Mesenchymal stem cell (in vitro differentiated cells and primary cell): ENCODE measurements at regions not wholly inside any gene's neighbourhood (a gene's known extent, or its start where the extent isn't known, plus 50 kb on each side); places are given as distances from the start of the nearest gene placed in this dataset.

Experiments used
- DNase-seq: peaks from one replicate; pipeline ENCODE4 v3.0.0-alpha.2; 2013
- H2AFZ ChIP-seq: one replicate; pipeline ENCODE4 v1.6.1; 2013; ENCODE audit warnings: low read depth, mild to moderate bottlenecking, control low read depth, inconsistent platforms, low read length, moderate library complexity
- H2AK5ac ChIP-seq: 2 replicates; pipeline ENCODE4 v1.6.1; 2013; ENCODE audit warnings: low read length, moderate library complexity, mild to moderate bottlenecking, inconsistent platforms; ENCODE audit not compliant: severe bottlenecking
- H2BK120ac ChIP-seq: one replicate; pipeline ENCODE4 v1.6.1; 2013; ENCODE audit warnings: low read depth, mild to moderate bottlenecking, inconsistent platforms, low read length, moderate library complexity
- H2BK12ac ChIP-seq, 2 experiments: one replicate each; pipeline ENCODE4 v1.6.1; 2013; ENCODE audit warnings: inconsistent platforms in 2 of 2, low read length in 2 of 2, mild to moderate bottlenecking in 2 of 2, moderate library complexity in 2 of 2, control low read depth in 1 of 2
- H2BK15ac ChIP-seq: one replicate; pipeline ENCODE4 v1.6.1; 2013; ENCODE audit warnings: mild to moderate bottlenecking, low read depth, inconsistent platforms; ENCODE audit not compliant: poor library complexity, severe bottlenecking
- H2BK5ac ChIP-seq: 2 replicates; pipeline ENCODE4 v1.6.1; 2013; ENCODE audit warnings: low read depth, mild to moderate bottlenecking, low read length, control low read depth, inconsistent platforms; ENCODE audit not compliant: poor library complexity, severe bottlenecking
- H3K14ac ChIP-seq, 2 experiments: one replicate each; pipeline ENCODE4 v1.6.1; 2013; ENCODE audit warnings: inconsistent platforms in 2 of 2, low read length in 2 of 2, control low read depth in 1 of 2, mild to moderate bottlenecking in 1 of 2, moderate library complexity in 1 of 2
- H3K18ac ChIP-seq, 2 experiments: one replicate each; pipeline ENCODE4 v1.6.1; 2013; ENCODE audit warnings: inconsistent platforms in 2 of 2, low read length in 2 of 2, control low read depth in 1 of 2, low read depth in 1 of 2, mild to moderate bottlenecking in 1 of 2
- H3K23ac ChIP-seq, 2 experiments: one replicate each; pipeline ENCODE4 v1.6.1; 2013; ENCODE audit warnings: inconsistent platforms in 2 of 2, low read length in 2 of 2, mild to moderate bottlenecking in 2 of 2, moderate library complexity in 2 of 2, control low read depth in 1 of 2
- H3K27ac ChIP-seq: 2 replicates; pipeline ENCODE4 v1.5.1; 2013; ENCODE audit warnings: mild to moderate bottlenecking, moderate library complexity, low read length, control low read depth, inconsistent platforms; ENCODE audit not compliant: poor library complexity, severe bottlenecking
- H3K27me3 ChIP-seq, 2 experiments: 2 replicates each; pipeline versions ENCODE4 v1.6.1 to v1.7.0; 2013; ENCODE audit warnings: low read length in 2 of 2, mild to moderate bottlenecking in 2 of 2, moderate library complexity in 2 of 2, control low read depth in 1 of 2, inconsistent platforms in 1 of 2; ENCODE audit not compliant: control insufficient read depth in 1 of 2, insufficient read depth in 1 of 2
- H3K36me3 ChIP-seq, 2 experiments: 2 replicates each; pipeline versions ENCODE4 v1.6.1 to v1.7.0; 2013; ENCODE audit warnings: low read length in 2 of 2, control low read depth in 1 of 2, inconsistent platforms in 1 of 2, low read depth in 1 of 2, mild to moderate bottlenecking in 1 of 2; ENCODE audit not compliant: insufficient read depth in 2 of 2, control insufficient read depth in 1 of 2
- H3K4ac ChIP-seq, 2 experiments: one replicate each; pipeline ENCODE4 v1.6.1; 2013; ENCODE audit warnings: inconsistent platforms in 2 of 2, low read length in 2 of 2, mild to moderate bottlenecking in 2 of 2, moderate library complexity in 2 of 2, control low read depth in 1 of 2, low read depth in 1 of 2
- H3K4me1 ChIP-seq: 2 replicates; pipeline ENCODE4 v1.6.1; 2013; ENCODE audit warnings: low read depth, low read length, control low read depth; ENCODE audit not compliant: control insufficient read depth, insufficient read depth
- H3K4me2 ChIP-seq: 2 replicates; pipeline ENCODE4 v1.6.1; 2013; ENCODE audit warnings: low read length, mild to moderate bottlenecking, inconsistent platforms; ENCODE audit not compliant: poor library complexity, severe bottlenecking
- H3K4me3 ChIP-seq, 2 experiments: 2 replicates each; pipeline versions ENCODE4 v1.5.1 to v1.7.0; 2013; ENCODE audit warnings: low read length in 2 of 2, mild to moderate bottlenecking in 2 of 2, control low read depth in 1 of 2, low read depth in 1 of 2; ENCODE audit not compliant: insufficient read depth in 1 of 2
- H3K79me1 ChIP-seq: replicated peaks from 2 replicates; pipeline ENCODE4 v1.6.1; 2013; ENCODE audit warnings: mild to moderate bottlenecking, control low read depth, low read length, inconsistent platforms; ENCODE audit not compliant: poor library complexity, severe bottlenecking
- H3K9ac ChIP-seq: 2 replicates; pipeline ENCODE4 v1.7.0; 2013; ENCODE audit warnings: mild to moderate bottlenecking, low read length, moderate library complexity
- H3K9me3 ChIP-seq: 2 replicates; pipeline ENCODE4 v1.7.0; 2013; ENCODE audit warnings: mild to moderate bottlenecking, low read length; ENCODE audit not compliant: control insufficient read depth
- H4K8ac ChIP-seq: one replicate; pipeline ENCODE4 v1.6.1; 2013; ENCODE audit warnings: inconsistent platforms, mild to moderate bottlenecking, low read length, moderate library complexity
- H4K91ac ChIP-seq: one replicate; pipeline ENCODE4 v1.6.1; 2013; ENCODE audit warnings: mild to moderate bottlenecking, low read length, inconsistent platforms
- WGBS: methylation state at CpG from one replicate; pipeline ENCODE4 v1.1.7; 2013; ENCODE audit warnings: mixed read lengths; 5-methylcytosine and 5-hydroxymethylcytosine counted together

- 96% methylated on average over 4 of the region's 4 CpGs for WGBS
- H3K79me1 ChIP-seq, result no peaks in the 10 kb centered on the region
- no peak overlapping the region for H2BK120ac ChIP-seq
- H3K36me3 ChIP-seq, result no peaks in the 10 kb centered on the region
- no peak overlapping the region for H3K4me3 ChIP-seq
- no peak overlapping the region for H3K14ac ChIP-seq
- H3K9me3 ChIP-seq, result no peaks in the 10 kb centered on the region
- no peak overlapping the region for H2BK5ac ChIP-seq
- no peak overlapping the region for H2AK5ac ChIP-seq
- no peaks in the 10 kb centered on the region for H3K4me1 ChIP-seq
- no peak overlapping the region for H3K27ac ChIP-seq
- no peak overlapping the region for H3K9ac ChIP-seq
- no peak overlapping the region for H3K23ac ChIP-seq
- H4K8ac ChIP-seq, result no peak overlapping the region
- H3K4ac ChIP-seq, result no peak overlapping the region
- H2BK15ac ChIP-seq, result no peak overlapping the region
- no peak overlapping the region for H2BK12ac ChIP-seq
- H3K4me2 ChIP-seq, result no peak overlapping the region
- no peak overlapping the region for H4K91ac ChIP-seq
- no peaks in the 10 kb centered on the region for H3K27me3 ChIP-seq
- H3K18ac ChIP-seq, result no peak overlapping the region
- no peak overlapping the region for H2AFZ ChIP-seq
- DNase-seq, result no peak
Observed at GRCh38 chr6:144944106-144944505, 659.0 kb downstream of the UTRN start.

- no peak overlapping the region for H4K91ac ChIP-seq
- H3K4me1 ChIP-seq, result no peaks in the 10 kb centered on the region
- no peak overlapping the region for H2BK5ac ChIP-seq
- H3K18ac ChIP-seq, result no peak overlapping the region
- H2AFZ ChIP-seq, result no peak overlapping the region
- no peak overlapping the region for H2AK5ac ChIP-seq
- H3K79me1 ChIP-seq, result no peaks in the 10 kb centered on the region
- H3K14ac ChIP-seq, result no peak overlapping the region
- no peak overlapping the region for H4K8ac ChIP-seq
- H3K36me3 ChIP-seq, result no peaks in the 10 kb centered on the region
- H2BK12ac ChIP-seq, result no peak overlapping the region
- H3K23ac ChIP-seq, result no peak overlapping the region
- no peak overlapping the region for H3K27ac ChIP-seq
- no peak overlapping the region for H3K4me3 ChIP-seq
- WGBS, result 91% methylated on average over 3 of the region's 4 CpGs
- H2BK120ac ChIP-seq, result no peak overlapping the region
- no peaks in the 10 kb centered on the region for H3K27me3 ChIP-seq
- no peak overlapping the region for H2BK15ac ChIP-seq
- no peak for DNase-seq
- no peak overlapping the region for H3K9ac ChIP-seq
- no peaks in the 10 kb centered on the region for H3K9me3 ChIP-seq
- no peak overlapping the region for H3K4me2 ChIP-seq
- no peak overlapping the region for H3K4ac ChIP-seq
Observed at GRCh38 chr6:144947398-144947976, 662.4 kb downstream of the UTRN start.

- no peaks in the 10 kb centered on the region for H3K4me1 ChIP-seq
- no peak overlapping the region for H3K9ac ChIP-seq
- H3K9me3 ChIP-seq, result no peaks in the 10 kb centered on the region
- DNase-seq, result no peak
- no peak overlapping the region for H3K23ac ChIP-seq
- no peak overlapping the region for H3K14ac ChIP-seq
- no peak overlapping the region for H2BK12ac ChIP-seq
- H3K4ac ChIP-seq, result no peak overlapping the region
- H4K91ac ChIP-seq, result no peak overlapping the region
- no peak overlapping the region for H4K8ac ChIP-seq
- no peak overlapping the region for H2BK120ac ChIP-seq
- no peak overlapping the region for H2BK5ac ChIP-seq
- no peak overlapping the region for H3K18ac ChIP-seq
- no peak overlapping the region for H3K4me3 ChIP-seq
- no peak overlapping the region for H3K4me2 ChIP-seq
- no peak overlapping the region for H2BK15ac ChIP-seq
- no peaks in the 10 kb centered on the region for H3K36me3 ChIP-seq
- H2AK5ac ChIP-seq, result no peak overlapping the region
- no peaks in the 10 kb centered on the region for H3K79me1 ChIP-seq
- H2AFZ ChIP-seq, result no peak overlapping the region
- no peak overlapping the region for H3K27ac ChIP-seq
- H3K27me3 ChIP-seq, result no peaks in the 10 kb centered on the region
- WGBS, result 63% methylated on average over 3 of the region's 3 CpGs
Observed at GRCh38 chr6:144951730-144952437, 666.7 kb downstream of the UTRN start.

DNA sequence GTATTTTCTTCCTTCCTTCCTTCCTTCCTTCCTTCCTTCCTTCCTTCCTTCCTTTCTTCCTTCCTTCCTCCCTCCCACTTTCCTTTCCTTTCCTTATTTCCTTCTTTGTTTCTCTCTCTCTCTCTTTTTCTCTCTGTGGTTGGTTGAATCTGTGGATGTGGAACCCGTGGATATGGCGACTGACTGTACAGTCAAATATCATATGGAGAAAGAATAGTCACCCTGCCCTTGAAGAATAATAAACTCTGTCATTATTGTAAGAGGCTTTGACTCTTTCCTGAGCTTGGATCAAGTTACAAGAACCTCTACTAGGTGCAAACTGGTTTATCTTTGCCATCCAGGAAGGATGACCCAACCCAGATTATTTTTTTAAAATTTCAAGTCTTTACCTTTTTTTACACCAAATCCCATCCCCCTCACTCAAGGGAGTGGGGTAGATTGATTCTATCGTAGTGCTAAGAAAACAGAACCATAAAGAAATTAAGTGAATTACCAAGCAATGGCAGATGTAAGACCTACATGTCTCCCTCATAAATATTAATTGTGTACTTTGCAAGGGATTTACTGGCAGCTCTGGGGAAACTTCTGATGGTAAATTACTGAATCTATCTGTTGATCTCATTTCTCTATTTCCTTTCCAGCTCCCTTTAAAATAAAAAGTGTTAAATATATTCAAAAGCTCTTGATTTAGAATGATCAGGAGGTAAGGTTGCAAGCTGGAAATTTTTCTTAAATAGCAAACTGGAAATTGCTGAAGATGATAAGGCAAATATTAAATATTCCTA lies 667.5 kb downstream of the UTRN start:
- H2BK120ac ChIP-seq, result no peak overlapping the region
- no CpG with 5 or more reads among the region's 3 CpGs for WGBS

More for the DNA sequence above, 667.5 kb downstream of the UTRN start:
- no peaks in the 10 kb centered on the region for H3K27me3 ChIP-seq
- H4K91ac ChIP-seq, result no peak overlapping the region
- no peaks in the 10 kb centered on the region for H3K79me1 ChIP-seq
- H3K36me3 ChIP-seq, result no peaks in the 10 kb centered on the region
- H2AK5ac ChIP-seq, result no peak overlapping the region
- H3K4me1 ChIP-seq, result no peaks in the 10 kb centered on the region
- H3K9me3 ChIP-seq, result no peaks in the 10 kb centered on the region
- H3K9ac ChIP-seq, result no peak overlapping the region
- H2BK5ac ChIP-seq, result no peak overlapping the region
- H3K18ac ChIP-seq, result no peak overlapping the region
- H3K4ac ChIP-seq, result no peak overlapping the region
- H2AFZ ChIP-seq, result no peak overlapping the region
- no peak overlapping the region for H2BK15ac ChIP-seq
- no peak overlapping the region for H3K23ac ChIP-seq
- DNase-seq, result no peak
- H3K4me3 ChIP-seq, result no peak overlapping the region
- H4K8ac ChIP-seq, result no peak overlapping the region
- no peak overlapping the region for H3K14ac ChIP-seq
- no peak overlapping the region for H2BK12ac ChIP-seq
- H3K4me2 ChIP-seq, result no peak overlapping the region
- no peak overlapping the region for H3K27ac ChIP-seq
